GM06990 (cell line): ENCODE measurements at regions not wholly inside any gene's neighbourhood (a gene's known extent, or its start where the extent isn't known, plus 50 kb on each side); places are given as distances from the start of the nearest gene placed in this dataset.

Experiments
- DNase-seq: peaks from one replicate; pipeline ENCODE4 v3.0.0-alpha.2; 2011; ENCODE audit not compliant: insufficient read length; ENCODE audit errors: extremely low read depth
- H3K27me3 ChIP-seq: replicated peaks from 2 replicates; pipeline ENCODE4 v1.6.0; 2011; ENCODE audit warnings: low read length; ENCODE audit not compliant: control insufficient read depth, insufficient read depth
- H3K36me3 ChIP-seq: 2 replicates; pipeline ENCODE4 v1.5.1; 2011; ENCODE audit warnings: low read length; ENCODE audit not compliant: control insufficient read depth, insufficient read depth
- H3K4me3 ChIP-seq: replicated peaks from 2 replicates; pipeline ENCODE4 v1.5.1; 2011; ENCODE audit warnings: low read depth, mild to moderate bottlenecking, control low read depth, low read length
- TF ChIP-seq, protein P1 (sequence below): IDR thresholded peaks from 2 replicates; pipeline ENCODE4 v1.5.1; 2011; ENCODE audit warnings: low read length, control low read depth, mild to moderate bottlenecking, inconsistent platforms; ENCODE audit not compliant: insufficient read depth, poor library complexity, severe bottlenecking

DNA sequence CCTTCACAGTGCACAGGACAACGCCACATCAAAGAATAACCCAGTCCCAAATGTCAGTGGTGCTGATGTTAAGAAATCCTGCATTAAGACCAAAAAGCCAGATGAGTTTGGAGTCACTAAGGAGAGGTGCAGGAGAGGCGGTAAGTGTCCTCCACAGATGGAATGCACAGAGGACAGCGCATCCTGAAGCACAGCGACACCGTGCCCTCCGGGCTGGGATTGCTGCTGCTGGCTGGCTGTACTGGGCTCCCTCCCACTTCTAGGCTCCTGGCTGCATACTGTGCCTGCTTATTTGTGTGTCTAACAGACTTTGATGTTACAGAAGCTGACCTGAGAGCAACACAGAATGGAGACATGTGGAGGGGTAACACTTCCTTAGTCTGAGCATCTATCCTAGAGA, 325.6 kb upstream of the BOD1L1 start:
- Histone ChIP-seq H3K36me3 (no peaks in the 10 kb centered on the region), H3K4me3 (no peak overlapping the region), H3K27me3 (no peaks in the 10 kb centered on the region)
- TF ChIP-seq, protein P1, sequence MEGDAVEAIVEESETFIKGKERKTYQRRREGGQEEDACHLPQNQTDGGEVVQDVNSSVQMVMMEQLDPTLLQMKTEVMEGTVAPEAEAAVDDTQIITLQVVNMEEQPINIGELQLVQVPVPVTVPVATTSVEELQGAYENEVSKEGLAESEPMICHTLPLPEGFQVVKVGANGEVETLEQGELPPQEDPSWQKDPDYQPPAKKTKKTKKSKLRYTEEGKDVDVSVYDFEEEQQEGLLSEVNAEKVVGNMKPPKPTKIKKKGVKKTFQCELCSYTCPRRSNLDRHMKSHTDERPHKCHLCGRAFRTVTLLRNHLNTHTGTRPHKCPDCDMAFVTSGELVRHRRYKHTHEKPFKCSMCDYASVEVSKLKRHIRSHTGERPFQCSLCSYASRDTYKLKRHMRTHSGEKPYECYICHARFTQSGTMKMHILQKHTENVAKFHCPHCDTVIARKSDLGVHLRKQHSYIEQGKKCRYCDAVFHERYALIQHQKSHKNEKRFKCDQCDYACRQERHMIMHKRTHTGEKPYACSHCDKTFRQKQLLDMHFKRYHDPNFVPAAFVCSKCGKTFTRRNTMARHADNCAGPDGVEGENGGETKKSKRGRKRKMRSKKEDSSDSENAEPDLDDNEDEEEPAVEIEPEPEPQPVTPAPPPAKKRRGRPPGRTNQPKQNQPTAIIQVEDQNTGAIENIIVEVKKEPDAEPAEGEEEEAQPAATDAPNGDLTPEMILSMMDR: no peak
- DNase-seq: peak; percentile 1

- H3K27me3 ChIP-seq: no peaks in the 10 kb centered on the region
- H3K36me3 ChIP-seq: no peaks in the 10 kb centered on the region
- no peak overlapping the region for H3K4me3 ChIP-seq
- no peak for DNase-seq
- TF ChIP-seq, protein P1: no peak
Observed at GRCh38 chr4:13955551-13955950, 328.0 kb upstream of the BOD1L1 start.

DNA sequence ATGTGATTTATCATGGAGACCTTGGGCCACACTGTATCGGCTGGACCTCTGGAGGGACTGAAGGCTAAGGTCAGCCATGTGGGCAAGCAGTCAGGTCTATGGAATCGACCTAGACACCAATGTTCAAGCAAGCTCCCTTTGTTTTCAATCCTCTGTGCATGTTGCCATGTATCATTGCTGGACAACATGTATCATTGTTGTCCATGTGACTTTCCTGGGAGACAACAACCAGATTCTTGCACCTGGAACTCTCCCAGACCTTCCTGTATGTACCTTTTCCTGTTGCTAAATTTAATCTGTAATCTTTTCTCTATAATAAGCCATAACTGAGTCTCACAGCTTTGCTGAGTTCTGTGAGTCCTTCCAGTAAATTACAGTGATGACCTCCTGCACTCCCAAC, 329.4 kb upstream of the BOD1L1 start:
- Histone ChIP-seq H3K36me3 (no peaks in the 10 kb centered on the region), H3K27me3 (no peaks in the 10 kb centered on the region), H3K4me3 (no peak overlapping the region)
- TF ChIP-seq, protein P1: no peak
- no peak for DNase-seq

- DNase-seq: no peak
- no peaks in the 10 kb centered on the region for H3K27me3 ChIP-seq
- H3K36me3 ChIP-seq: no peaks in the 10 kb centered on the region
- TF ChIP-seq, protein P1: no peak
- H3K4me3 ChIP-seq: no peak overlapping the region
Observed at GRCh38 chr4:13957871-13958270, 330.3 kb upstream of the BOD1L1 start.

DNA sequence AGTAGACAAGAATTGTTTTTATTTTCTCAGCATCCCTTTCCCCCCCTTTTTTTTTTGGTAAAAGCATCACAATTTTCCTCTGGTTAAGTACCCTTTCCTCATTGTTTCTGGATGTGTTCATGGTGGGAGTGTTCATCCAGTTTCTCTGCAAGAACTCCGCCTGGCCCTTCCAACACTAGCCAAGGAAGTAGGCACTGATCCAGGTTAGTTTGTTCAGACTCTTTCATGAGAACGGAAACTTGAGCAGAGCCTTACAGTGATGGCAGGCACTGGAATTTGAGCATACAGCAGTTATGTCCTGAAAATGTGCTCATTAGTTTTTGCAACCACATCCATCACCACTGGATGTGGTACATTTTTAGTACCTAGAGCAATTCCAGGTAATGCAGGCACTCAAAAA, 336.1 kb upstream of the BOD1L1 start:
- TF ChIP-seq, protein P1: no peak
- Histone ChIP-seq H3K36me3 (no peaks in the 10 kb centered on the region), H3K4me3 (no peak overlapping the region), H3K27me3 (no peaks in the 10 kb centered on the region)
- no peak for DNase-seq
